ENCODE measurements at regions not wholly inside any gene's neighbourhood (a gene's known extent, or its start where the extent isn't known, plus 50 kb on each side); places are given as distances from the start of the nearest gene placed in this dataset.

- peak overlapping the region; percentile 98 for H3K27ac ChIP-seq (ENCODE audit: low read depth, low read length)
Observed at GRCh38 chr9:700365-701282, 140.9 kb upstream of the DMRT1 start.

GRCh38 chr9:703392-703791 lies 138.1 kb upstream of the DMRT1 start:
- peak overlapping the region in 1 of 5 donors; percentile 32 for H3K9ac ChIP-seq (ENCODE audit: low read length in 5 of 5)
- no peak overlapping the region for H3K4me3 ChIP-seq (ENCODE audit: low read depth in 1 of 5, low read length in 5 of 5)
- peaks cover 0 to 7% (median 4%) of the 10 kb centered on the region in 5 donors for H3K36me3 ChIP-seq (ENCODE audit: control insufficient read depth in 5 of 5, insufficient read depth in 5 of 5, low read length in 5 of 5)
- peaks cover 7 to 84% (median 52%) of the 10 kb centered on the region in 5 donors for H3K4me1 ChIP-seq (ENCODE audit: control insufficient read depth in 5 of 5, insufficient read depth in 5 of 5, low read length in 5 of 5)
- H3K9me3 ChIP-seq (ENCODE audit: control insufficient read depth in 5 of 5, low read length in 5 of 5) = no peaks in the 10 kb centered on the region
- H3K27me3 ChIP-seq (ENCODE audit: control insufficient read depth in 5 of 5, insufficient read depth in 4 of 5, low read length in 5 of 5) = no peaks in the 10 kb centered on the region
- H3K27ac ChIP-seq (ENCODE audit: low read depth, low read length) = peak overlapping the region; percentile 80

More at GRCh38 chr9:700365-701282, 140.9 kb upstream of the DMRT1 start:
- H3K9ac ChIP-seq (ENCODE audit: low read length in 5 of 5) = no peak overlapping the region
- no peak overlapping the region for H3K4me3 ChIP-seq (ENCODE audit: low read depth in 1 of 5, low read length in 5 of 5)
- H3K36me3 ChIP-seq (ENCODE audit: control insufficient read depth in 5 of 5, insufficient read depth in 5 of 5, low read length in 5 of 5) = peaks cover 0 to 7% (median 4%) of the 10 kb centered on the region in 5 donors
- H3K27me3 ChIP-seq (ENCODE audit: control insufficient read depth in 5 of 5, insufficient read depth in 4 of 5, low read length in 5 of 5) = no peaks in the 10 kb centered on the region
- peaks cover 7 to 92% (median 55%) of the 10 kb centered on the region in 5 donors for H3K4me1 ChIP-seq (ENCODE audit: control insufficient read depth in 5 of 5, insufficient read depth in 5 of 5, low read length in 5 of 5)
- H3K9me3 ChIP-seq (ENCODE audit: control insufficient read depth in 5 of 5, low read length in 5 of 5) = no peaks in the 10 kb centered on the region

DNA sequence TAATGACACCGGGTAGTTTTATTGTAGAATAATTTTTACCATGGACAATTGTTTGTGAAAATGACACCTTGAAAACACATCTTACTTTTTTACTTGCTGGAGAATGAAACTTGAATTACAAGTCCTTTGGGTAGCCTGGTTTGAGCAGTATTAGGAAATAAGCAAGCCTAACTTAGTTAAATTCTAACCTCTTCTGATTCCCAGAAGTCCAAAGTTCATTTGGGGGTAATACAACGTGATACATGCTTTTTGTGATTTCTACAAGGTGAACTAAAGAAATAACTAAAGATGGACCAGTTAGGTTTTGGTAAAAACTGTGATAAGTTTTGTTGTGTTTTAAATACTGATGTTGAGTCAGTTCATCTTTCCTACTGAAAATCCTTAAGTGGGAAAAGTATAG lies 135.4 kb upstream of the DMRT1 start:
- H3K4me1 ChIP-seq (ENCODE audit: control insufficient read depth in 5 of 5, insufficient read depth in 5 of 5, low read length in 5 of 5) = peaks cover 6 to 77% (median 53%) of the 10 kb centered on the region in 5 donors
- H3K9me3 ChIP-seq (ENCODE audit: control insufficient read depth in 5 of 5, low read length in 5 of 5) = no peaks in the 10 kb centered on the region
- peak overlapping the region in 4 of 5 donors; percentile 58 to 82 (median 69) for H3K4me3 ChIP-seq (ENCODE audit: low read depth in 1 of 5, low read length in 5 of 5)
- peaks cover 0 to 14% (median 8%) of the 10 kb centered on the region in 5 donors for H3K36me3 ChIP-seq (ENCODE audit: control insufficient read depth in 5 of 5, insufficient read depth in 5 of 5, low read length in 5 of 5)
- peak overlapping the region; percentile 80 for H3K27ac ChIP-seq (ENCODE audit: low read depth, low read length)
- peak overlapping the region; percentile 8 to 78 (median 60) for H3K9ac ChIP-seq (ENCODE audit: low read length in 5 of 5)
- H3K27me3 ChIP-seq (ENCODE audit: control insufficient read depth in 5 of 5, insufficient read depth in 4 of 5, low read length in 5 of 5) = no peaks in the 10 kb centered on the region

- Histone ChIP-seq H3K9ac (ENCODE audit: low read length in 5 of 5) (peak overlapping the region; percentile 8 to 78 (median 63)), H3K4me3 (ENCODE audit: low read depth in 1 of 5, low read length in 5 of 5) (peak overlapping the region; percentile 58 to 82 (median 67)), H3K36me3 (ENCODE audit: control insufficient read depth in 5 of 5, insufficient read depth in 5 of 5, low read length in 5 of 5) (peaks cover 0 to 17% (median 14%) of the 10 kb centered on the region in 5 donors), H3K27me3 (ENCODE audit: control insufficient read depth in 5 of 5, insufficient read depth in 4 of 5, low read length in 5 of 5) (no peaks in the 10 kb centered on the region), H3K27ac (ENCODE audit: low read depth, low read length) (peak overlapping the region; percentile 80), H3K9me3 (ENCODE audit: control insufficient read depth in 5 of 5, low read length in 5 of 5) (no peaks in the 10 kb centered on the region), H3K4me1 (ENCODE audit: control insufficient read depth in 5 of 5, insufficient read depth in 5 of 5, low read length in 5 of 5) (peaks cover 6 to 77% (median 58%) of the 10 kb centered on the region in 5 donors)
Observed at GRCh38 chr9:706606-707459, 134.7 kb upstream of the DMRT1 start.

DNA sequence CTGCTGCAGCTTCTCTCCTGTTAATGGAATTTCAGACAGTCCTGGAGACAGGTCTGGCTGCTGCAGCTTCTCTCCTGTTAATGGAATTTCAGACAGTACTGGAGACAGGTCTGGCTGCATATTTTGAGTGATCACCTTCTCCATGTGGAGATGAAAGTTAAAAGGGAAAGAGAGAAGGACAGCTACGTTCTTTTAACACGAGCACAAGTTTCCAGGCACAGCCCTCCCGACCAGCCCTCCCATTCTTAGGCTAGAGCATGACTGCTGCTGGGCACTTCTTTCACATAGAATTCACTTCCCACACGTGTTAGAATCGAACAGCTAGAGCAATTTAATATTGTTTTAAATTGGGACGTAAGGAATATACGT lies 133.3 kb upstream of the DMRT1 start:
- H3K9me3 ChIP-seq (ENCODE audit: control insufficient read depth in 5 of 5, low read length in 5 of 5) = no peaks in the 10 kb centered on the region
- H3K27me3 ChIP-seq (ENCODE audit: control insufficient read depth in 5 of 5, insufficient read depth in 4 of 5, low read length in 5 of 5) = no peaks in the 10 kb centered on the region
- peak overlapping the region in 4 of 5 donors; percentile 53 to 73 (median 61) for H3K9ac ChIP-seq (ENCODE audit: low read length in 5 of 5)
- H3K4me3 ChIP-seq (ENCODE audit: low read depth in 1 of 5, low read length in 5 of 5) = peak overlapping the region; percentile 45 to 69 (median 59)
- peaks cover 5 to 77% (median 63%) of the 10 kb centered on the region in 5 donors for H3K4me1 ChIP-seq (ENCODE audit: control insufficient read depth in 5 of 5, insufficient read depth in 5 of 5, low read length in 5 of 5)
- peak overlapping the region; percentile 81 for H3K27ac ChIP-seq (ENCODE audit: low read depth, low read length)
- H3K36me3 ChIP-seq (ENCODE audit: control insufficient read depth in 5 of 5, insufficient read depth in 5 of 5, low read length in 5 of 5) = peaks cover 0 to 30% (median 27%) of the 10 kb centered on the region in 5 donors

DNA sequence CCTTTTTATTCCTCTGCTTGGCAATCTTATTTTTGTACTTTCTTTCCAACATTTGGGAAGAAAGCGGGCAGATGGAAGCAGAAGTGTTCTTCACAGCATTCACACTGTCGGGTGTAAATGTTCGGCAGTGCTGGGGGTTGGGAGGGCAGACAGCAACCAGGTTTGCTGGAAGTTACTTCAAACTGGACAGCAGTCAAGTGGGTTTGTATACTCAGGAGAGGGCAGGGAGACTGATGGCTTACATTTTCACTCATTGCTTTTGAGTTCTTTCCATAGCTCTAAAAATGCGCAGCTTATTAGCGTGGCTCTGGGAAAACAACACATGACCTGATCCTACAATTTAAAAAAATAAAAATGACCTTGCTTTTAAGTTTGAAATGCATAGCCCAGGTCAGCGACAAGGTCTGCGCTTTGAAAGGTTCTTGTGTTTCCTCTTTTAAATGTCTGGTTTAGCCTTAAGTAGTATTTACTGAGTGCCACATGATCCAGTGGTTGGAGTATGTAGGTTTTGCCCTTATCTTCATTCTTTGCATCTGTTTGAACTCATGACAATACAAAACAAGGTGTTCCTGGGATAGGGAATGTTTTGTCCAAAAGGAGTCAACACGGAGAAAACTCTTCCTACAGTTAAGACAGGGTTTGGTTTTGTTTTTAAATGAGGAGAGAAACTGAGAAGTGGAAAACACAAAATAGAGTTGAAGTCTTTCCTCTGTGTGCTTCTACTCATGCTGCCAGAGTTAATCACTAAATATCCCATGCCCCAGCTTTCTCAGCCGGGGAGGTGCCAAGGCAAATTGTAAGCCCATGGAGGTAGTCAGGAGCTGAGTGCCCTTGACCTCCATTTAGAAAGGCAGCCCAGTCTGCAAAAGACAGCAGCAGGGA lies 132.7 kb upstream of the DMRT1 start:
- H3K9ac ChIP-seq (ENCODE audit: low read length in 5 of 5) = peak overlapping the region; percentile 53 to 73 (median 59)
- H3K27ac ChIP-seq (ENCODE audit: low read depth, low read length) = peak overlapping the region; percentile 81
- H3K4me1 ChIP-seq (ENCODE audit: control insufficient read depth in 5 of 5, insufficient read depth in 5 of 5, low read length in 5 of 5) = peaks cover 5 to 77% (median 66%) of the 10 kb centered on the region in 5 donors
- H3K9me3 ChIP-seq (ENCODE audit: control insufficient read depth in 5 of 5, low read length in 5 of 5) = no peaks in the 10 kb centered on the region
- no peaks in the 10 kb centered on the region for H3K27me3 ChIP-seq (ENCODE audit: control insufficient read depth in 5 of 5, insufficient read depth in 4 of 5, low read length in 5 of 5)
- peak overlapping the region; percentile 45 to 69 (median 59) for H3K4me3 ChIP-seq (ENCODE audit: low read depth in 1 of 5, low read length in 5 of 5)
- H3K36me3 ChIP-seq (ENCODE audit: control insufficient read depth in 5 of 5, insufficient read depth in 5 of 5, low read length in 5 of 5) = peaks cover 0 to 34% (median 30%) of the 10 kb centered on the region in 5 donors

DNA sequence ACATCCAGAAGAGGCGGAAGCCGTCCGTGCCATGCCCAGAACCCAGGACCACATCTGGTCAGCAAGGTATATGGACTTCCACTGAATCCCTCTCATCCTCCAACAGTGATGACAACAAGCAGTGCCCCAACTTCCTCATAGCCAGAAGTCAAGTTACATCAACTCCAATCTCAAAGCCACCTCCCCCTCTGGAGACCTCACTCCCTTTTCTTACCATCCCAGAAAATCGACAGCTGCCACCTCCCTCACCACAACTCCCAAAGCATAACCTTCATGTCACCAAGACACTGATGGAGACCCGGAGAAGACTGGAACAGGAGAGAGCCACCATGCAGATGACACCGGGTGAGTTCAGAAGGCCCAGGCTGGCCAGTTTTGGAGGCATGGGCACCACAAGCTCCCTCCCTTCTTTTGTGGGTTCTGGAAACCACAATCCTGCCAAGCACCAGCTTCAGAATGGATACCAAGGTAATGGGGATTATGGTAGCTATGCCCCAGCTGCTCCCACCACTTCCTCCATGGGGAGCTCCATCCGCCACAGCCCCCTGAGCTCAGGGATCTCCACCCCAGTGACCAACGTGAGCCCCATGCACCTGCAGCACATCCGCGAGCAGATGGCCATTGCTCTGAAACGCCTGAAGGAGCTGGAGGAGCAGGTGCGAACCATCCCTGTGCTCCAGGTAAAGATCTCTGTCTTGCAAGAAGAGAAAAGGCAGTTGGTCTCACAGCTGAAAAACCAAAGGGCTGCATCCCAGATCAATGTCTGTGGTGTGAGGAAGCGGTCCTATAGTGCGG lies 130.3 kb upstream of the DMRT1 start:
- Histone ChIP-seq H3K9ac (ENCODE audit: low read length in 5 of 5) (no peak overlapping the region), H3K4me1 (ENCODE audit: control insufficient read depth in 5 of 5, insufficient read depth in 5 of 5, low read length in 5 of 5) (peaks cover 5 to 79% (median 68%) of the 10 kb centered on the region in 5 donors), H3K27me3 (ENCODE audit: control insufficient read depth in 5 of 5, insufficient read depth in 4 of 5, low read length in 5 of 5) (no peaks in the 10 kb centered on the region), H3K9me3 (ENCODE audit: control insufficient read depth in 5 of 5, low read length in 5 of 5) (no peaks in the 10 kb centered on the region), H3K27ac (ENCODE audit: low read depth, low read length) (peak overlapping the region; percentile 16), H3K36me3 (ENCODE audit: control insufficient read depth in 5 of 5, insufficient read depth in 5 of 5, low read length in 5 of 5) (peaks cover 0 to 37% (median 30%) of the 10 kb centered on the region in 5 donors), H3K4me3 (ENCODE audit: low read depth in 1 of 5, low read length in 5 of 5) (no peak overlapping the region)

GRCh38 chr9:711761-712553 lies 129.5 kb upstream of the DMRT1 start:
- Histone ChIP-seq H3K4me3 (ENCODE audit: low read depth in 1 of 5, low read length in 5 of 5) (peak overlapping the region in 1 of 5 donors; percentile 19), H3K9ac (ENCODE audit: low read length in 5 of 5) (no peak overlapping the region), H3K4me1 (ENCODE audit: control insufficient read depth in 5 of 5, insufficient read depth in 5 of 5, low read length in 5 of 5) (peaks cover 5 to 79% (median 61%) of the 10 kb centered on the region in 5 donors)

More at GRCh38 chr9:711761-712553, 129.5 kb upstream of the DMRT1 start:
- Histone ChIP-seq H3K9me3 (ENCODE audit: control insufficient read depth in 5 of 5, low read length in 5 of 5) (no peaks in the 10 kb centered on the region), H3K36me3 (ENCODE audit: control insufficient read depth in 5 of 5, insufficient read depth in 5 of 5, low read length in 5 of 5) (peaks cover 0 to 37% (median 30%) of the 10 kb centered on the region in 5 donors), H3K27ac (ENCODE audit: low read depth, low read length) (peak overlapping the region; percentile 44), H3K27me3 (ENCODE audit: control insufficient read depth in 5 of 5, insufficient read depth in 4 of 5, low read length in 5 of 5) (no peaks in the 10 kb centered on the region)
